Ovary (tissue), 3 donors: ENCODE measurements at regions not wholly inside any gene's neighbourhood (a gene's known extent, or its start where the extent isn't known, plus 50 kb on each side); places are given as distances from the start of the nearest gene placed in this dataset.

Experiments
- EP300 ChIP-seq: sonication (generic); formaldehyde crosslinking; IDR thresholded peaks from one replicate; pipeline ENCODE4 v1.6.1; 2017; ENCODE audit warnings: antibody characterized with exemption
- POLR2A ChIP-seq: fragments of 450-650 bp; IDR thresholded peaks from one replicate; pipeline ENCODE4 v1.6.1; 2017; ENCODE audit warnings: antibody characterized with exemption, mild to moderate bottlenecking, moderate library complexity
- TF ChIP-seq, protein P1 (sequence below), 3 donors: fragments of 450-650 bp in 2 of 3; fragments of 200-600 bp in 1 of 3; IDR thresholded peaks; one replicate each; pipeline versions ENCODE4 v1.5.1 to v1.8.0; 2016 to 2022; ENCODE audit warnings: antibody characterized with exemption in 3 of 3, mild to moderate bottlenecking in 1 of 3
- donor health status: DM: no; HTN: no; CAD: no.

DNA sequence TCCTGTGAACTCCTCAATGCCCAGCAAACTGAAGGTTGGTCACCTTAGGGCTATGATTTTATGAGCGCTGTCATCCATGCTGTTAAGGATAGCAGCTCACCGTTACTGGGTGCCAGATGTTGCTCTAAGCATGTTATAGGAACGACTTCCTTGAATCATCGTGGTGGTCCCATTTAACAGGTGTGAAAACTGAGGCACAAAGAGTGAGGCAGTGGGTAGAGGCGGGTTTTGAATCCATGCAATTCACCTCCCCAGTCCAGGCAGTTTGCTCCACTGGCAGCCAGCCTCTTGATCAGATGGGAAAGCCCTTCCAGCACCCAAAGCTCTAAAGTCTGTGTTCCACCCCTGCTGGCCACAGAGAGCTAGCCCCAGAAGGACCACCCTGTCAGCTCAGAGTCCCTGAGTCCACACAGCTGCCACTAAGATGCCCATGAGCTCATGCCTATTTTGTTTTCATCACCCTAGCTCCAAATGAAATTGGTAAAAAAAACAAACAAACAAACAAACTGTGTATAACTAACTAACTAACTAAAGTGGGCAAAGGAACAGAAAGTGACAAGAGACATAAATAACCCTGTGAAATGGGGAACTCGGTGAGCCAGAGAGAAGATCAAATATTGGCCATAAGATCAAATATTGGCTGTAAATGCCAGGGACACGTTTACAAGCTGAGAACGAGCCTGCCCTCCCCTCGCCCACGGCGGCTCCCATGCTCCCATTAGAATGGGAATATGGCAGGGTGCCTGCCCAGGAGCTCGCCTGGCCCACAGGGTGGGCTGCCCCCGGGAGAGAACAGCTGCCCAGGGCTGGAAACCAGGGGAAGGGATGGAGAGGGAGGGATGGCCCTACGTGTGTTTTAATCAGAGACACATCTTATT lies 72.3 kb upstream of the RFLNA start:
- TF ChIP-seq POLR2A (no peak), EP300 (no peak)
- TF ChIP-seq, protein P1, sequence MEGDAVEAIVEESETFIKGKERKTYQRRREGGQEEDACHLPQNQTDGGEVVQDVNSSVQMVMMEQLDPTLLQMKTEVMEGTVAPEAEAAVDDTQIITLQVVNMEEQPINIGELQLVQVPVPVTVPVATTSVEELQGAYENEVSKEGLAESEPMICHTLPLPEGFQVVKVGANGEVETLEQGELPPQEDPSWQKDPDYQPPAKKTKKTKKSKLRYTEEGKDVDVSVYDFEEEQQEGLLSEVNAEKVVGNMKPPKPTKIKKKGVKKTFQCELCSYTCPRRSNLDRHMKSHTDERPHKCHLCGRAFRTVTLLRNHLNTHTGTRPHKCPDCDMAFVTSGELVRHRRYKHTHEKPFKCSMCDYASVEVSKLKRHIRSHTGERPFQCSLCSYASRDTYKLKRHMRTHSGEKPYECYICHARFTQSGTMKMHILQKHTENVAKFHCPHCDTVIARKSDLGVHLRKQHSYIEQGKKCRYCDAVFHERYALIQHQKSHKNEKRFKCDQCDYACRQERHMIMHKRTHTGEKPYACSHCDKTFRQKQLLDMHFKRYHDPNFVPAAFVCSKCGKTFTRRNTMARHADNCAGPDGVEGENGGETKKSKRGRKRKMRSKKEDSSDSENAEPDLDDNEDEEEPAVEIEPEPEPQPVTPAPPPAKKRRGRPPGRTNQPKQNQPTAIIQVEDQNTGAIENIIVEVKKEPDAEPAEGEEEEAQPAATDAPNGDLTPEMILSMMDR (IDR thresholded peaks at IDR 0.05): no peak
